GM10266 (cell line): ENCODE measurements at regions not wholly inside any gene's neighbourhood (a gene's known extent, or its start where the extent isn't known, plus 50 kb on each side); places are given as distances from the start of the nearest gene placed in this dataset.

Experiments
- DNase-seq: peaks from one replicate; pipeline ENCODE4 v3.0.0; 2012; ENCODE audit errors: extremely low spot score
- CTCF ChIP-seq: IDR thresholded peaks from 2 replicates; pipeline ENCODE4 v1.5.1; 2012; ENCODE audit warnings: mild to moderate bottlenecking, low read depth; ENCODE audit not compliant: control insufficient read depth, insufficient read depth; ENCODE audit errors: missing control alignments

DNA sequence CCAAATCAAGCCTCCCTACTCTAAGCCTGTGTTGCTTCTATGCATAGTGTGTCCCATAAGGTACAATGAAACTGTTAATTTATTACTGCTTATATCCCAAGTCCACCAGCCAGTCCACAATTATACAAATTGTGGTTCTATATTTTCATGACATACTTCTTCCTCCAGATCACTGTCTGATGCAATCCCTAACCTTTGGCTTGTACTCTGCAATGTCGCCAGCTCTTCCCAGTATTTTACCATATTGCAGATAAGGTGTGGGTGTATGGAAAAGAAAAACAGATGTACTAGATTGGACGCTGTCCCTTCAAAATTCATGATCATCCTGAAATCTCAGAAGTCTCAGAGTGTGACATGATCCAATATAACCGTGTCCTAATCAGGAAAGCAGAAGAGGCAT, 286.2 kb downstream of the GASK1B start:
- DNase-seq, result no peak
- no peak for TF ChIP-seq CTCF

DNA sequence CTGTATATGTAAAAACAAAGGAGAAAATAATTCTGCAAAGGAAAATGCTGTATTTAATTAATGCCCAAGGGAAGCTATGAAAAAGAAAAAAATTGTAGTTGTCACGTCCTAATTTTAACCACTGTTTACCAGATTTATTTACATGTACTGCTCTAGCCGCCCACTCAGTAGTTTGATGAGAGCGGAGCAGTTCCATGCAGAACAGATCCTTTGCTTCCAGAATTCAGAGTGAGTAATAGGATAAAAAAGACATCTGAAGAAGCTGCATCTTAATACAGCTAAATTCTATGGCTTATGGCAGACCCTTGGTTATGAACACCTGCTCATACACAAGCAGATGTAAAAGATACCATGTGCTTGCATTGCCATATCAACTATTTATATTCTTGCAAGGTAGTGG, 287.0 kb downstream of the GASK1B start:
- DNase-seq, result no peak
- TF ChIP-seq CTCF, result no peak

GRCh38 chr4:157882901-157883300, 289.9 kb downstream of the GASK1B start:
- DNase-seq, result no peak
- no peak for TF ChIP-seq CTCF

GRCh38 chr4:157880761-157881160, 292.1 kb downstream of the GASK1B start:
- TF ChIP-seq CTCF, result no peak
- no peak for DNase-seq

- no peak for TF ChIP-seq CTCF
- DNase-seq, result no peak
These were observed 318.0 kb downstream of the GASK1B start for GRCh38 chr4:157854819-157855218.

DNA sequence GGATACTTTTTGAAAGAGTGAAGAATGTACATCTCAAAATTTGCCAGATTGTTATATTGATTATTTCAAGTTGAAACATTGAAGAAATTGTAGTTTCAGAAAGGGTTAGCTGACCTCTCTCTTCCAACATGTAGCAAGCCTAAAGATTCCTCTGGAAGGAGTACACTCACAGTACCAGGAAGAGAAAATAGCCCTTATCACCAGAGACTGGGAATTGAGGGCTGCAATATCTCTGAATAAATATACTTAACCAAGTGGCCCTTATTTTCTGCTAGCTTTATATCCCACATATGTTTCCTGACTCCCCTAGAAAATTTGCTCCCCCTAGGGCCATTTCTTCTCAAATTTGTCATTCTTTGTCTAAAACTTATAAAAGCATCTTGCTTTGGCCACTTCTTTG, 332.2 kb downstream of the GASK1B start:
- no peak for TF ChIP-seq CTCF
- DNase-seq, result no peak

DNA sequence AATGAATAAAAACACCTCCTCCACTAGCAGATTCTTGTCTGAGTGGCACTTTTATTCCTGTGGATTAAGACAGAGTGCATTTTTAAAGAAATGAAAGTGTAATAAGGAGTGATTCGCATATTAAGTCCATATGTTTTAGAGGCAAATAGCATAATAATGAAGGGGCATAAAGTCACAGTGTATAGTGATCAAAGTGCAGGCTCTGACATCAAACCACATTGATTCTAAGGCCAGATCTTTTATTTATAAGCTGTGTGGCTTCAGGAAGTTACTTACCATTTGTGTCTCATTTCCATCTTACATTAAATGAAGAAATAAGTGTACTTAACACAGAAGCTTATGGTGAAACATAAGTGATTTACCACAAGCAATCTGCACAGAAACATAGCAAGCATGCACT, 332.8 kb downstream of the GASK1B start:
- TF ChIP-seq CTCF, result no peak
- no peak for DNase-seq
